B cell (primary cell): ENCODE measurements at regions not wholly inside any gene's neighbourhood (a gene's known extent, or its start where the extent isn't known, plus 50 kb on each side); places are given as distances from the start of the nearest gene placed in this dataset.

Experiments
- CTCF ChIP-seq: fragments of 200-600 bp; IDR thresholded peaks from one replicate; pipeline ENCODE4 v1.8.0; 2022; ENCODE audit warnings: antibody characterized with exemption, mild to moderate bottlenecking
- EZH2 ChIP-seq: IDR thresholded peaks from 2 replicates; pipeline ENCODE4 v1.6.1; 2012; ENCODE audit warnings: borderline replicate concordance, low read depth, mild to moderate bottlenecking, moderate library complexity, low read length; ENCODE audit not compliant: insufficient read depth, poor library complexity, severe bottlenecking

- no peak for TF ChIP-seq CTCF
- TF ChIP-seq EZH2: no peak
Measured at GRCh38 chr2:234830853-234831252, 121.0 kb upstream of the SH3BP4 start.
